Activated CD8-positive, alpha-beta memory T cell treated with anti-CD3 and anti-CD28 coated beads, Interleukin-2, amount 50 U/mL, for 48 hours (primary cell): ENCODE measurements at regions not wholly inside any gene's neighbourhood (a gene's known extent, or its start where the extent isn't known, plus 50 kb on each side); places are given as distances from the start of the nearest gene placed in this dataset.
"Not testable (repeated sequence)": the region's sequence is repeated elsewhere in the genome, so short reads cannot be mapped to it uniquely, and the experiment has no call there.

ENCODE experiments used
- DNase-seq: peaks from one replicate; pipeline ENCODE4 v3.0.0-alpha.2; 2020

DNA sequence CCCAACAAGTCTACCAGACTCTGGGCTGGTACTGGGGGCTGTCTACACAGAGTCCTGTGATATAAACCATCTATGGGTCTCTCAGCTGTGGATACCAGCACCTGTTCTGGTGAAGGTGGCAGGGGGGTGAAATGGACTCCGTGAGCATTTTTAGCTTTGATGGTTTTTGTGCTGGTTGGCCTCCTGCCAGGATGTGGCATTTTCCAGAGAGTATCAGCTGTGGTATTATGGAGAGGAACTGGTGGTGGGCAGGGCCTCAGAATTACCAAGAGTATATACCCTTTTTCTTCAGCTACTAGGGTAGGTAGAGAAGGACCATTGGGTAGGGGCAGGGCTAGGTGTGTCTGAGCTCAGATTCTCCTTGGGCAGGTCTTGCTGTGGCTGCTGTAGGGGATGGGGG is 1920.9 kb upstream of the PCDH20 start:
- DNase-seq: no peak

DNA sequence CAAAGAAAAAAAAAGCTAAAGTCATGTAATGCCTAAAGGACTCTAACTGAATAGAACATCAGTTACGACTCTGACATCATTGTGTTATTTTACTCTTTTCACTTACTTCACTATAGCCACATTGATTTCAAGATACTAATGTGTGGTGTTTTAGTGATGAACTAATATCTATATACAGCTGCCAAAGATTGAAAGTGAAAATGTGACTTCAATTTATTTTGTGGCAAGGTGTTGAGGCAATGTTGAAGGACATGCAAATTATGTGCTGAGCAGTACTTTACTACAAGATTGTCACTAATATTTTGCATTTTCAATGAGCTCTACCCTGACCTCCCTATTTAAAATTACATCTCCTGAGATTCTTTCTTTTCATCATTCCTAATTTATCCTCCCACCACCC is 1911.9 kb upstream of the PCDH20 start:
- no peak for DNase-seq

DNA sequence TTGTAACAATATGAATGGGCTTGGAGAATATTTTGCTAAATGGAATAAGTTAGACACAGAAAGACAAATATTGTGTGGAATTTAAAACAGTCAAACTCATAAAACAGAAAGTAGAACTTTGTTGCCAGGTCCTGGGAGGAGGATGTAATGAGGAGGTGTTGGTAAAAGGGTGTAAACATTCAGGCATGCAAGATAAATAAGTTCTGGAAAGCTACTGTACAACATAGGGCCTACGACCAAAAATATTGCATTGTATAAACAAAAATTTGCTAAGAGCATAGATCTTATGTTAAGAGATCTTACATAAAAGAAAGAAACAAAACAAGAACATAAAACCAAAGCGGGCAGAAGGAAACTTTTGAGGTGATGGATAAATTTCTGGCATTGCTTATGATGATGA is 1907.8 kb upstream of the PCDH20 start:
- DNase-seq: no peak

DNA sequence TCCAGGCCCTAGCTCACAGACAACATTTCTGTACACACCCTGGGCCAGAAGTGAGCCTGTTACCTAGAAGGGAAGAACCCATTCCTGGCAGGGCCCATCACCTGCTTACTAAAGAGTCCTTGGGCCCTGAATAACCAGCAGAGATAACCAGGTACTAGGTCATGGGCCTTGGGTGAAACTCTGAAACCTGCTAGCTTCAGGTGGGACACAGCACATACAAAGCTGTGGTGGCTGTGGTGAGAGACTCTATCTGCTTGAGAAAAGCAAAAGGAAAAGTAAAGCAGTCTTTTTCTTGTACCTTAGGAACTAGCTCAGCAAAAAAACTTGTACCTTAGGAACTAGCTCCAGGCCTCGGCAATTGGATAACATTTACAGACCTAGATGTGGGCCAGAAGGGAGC is 1895.9 kb upstream of the PCDH20 start:
- DNase-seq: no peak

DNA sequence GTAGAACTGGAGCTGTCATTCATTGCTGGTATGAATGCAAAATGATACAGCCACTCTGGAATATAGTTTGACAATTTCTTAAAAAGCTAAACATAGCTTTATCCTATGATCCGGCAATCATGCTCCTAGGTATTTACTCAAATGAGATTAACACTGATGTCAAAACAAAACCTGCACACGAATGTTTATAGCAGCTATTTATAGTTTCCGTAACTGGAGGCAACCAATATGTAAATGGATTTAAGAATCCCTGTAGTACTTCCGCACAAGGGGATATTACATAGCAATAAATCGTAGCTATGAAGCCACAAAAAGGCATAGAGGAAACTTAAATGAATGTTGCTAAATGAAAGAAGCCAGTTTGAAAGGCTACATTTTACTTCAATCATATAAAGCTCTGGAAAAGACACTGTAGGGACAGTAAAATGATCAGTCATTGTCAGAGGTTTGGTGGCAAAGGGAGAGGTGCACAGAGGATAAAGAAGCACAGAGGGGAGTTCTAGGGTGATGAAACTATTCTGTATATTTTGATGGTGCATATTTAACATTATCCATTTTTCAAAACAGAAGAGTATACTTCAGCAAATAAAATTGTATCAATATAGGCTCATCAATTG is 1893.0 kb upstream of the PCDH20 start:
- no peak for DNase-seq

DNA sequence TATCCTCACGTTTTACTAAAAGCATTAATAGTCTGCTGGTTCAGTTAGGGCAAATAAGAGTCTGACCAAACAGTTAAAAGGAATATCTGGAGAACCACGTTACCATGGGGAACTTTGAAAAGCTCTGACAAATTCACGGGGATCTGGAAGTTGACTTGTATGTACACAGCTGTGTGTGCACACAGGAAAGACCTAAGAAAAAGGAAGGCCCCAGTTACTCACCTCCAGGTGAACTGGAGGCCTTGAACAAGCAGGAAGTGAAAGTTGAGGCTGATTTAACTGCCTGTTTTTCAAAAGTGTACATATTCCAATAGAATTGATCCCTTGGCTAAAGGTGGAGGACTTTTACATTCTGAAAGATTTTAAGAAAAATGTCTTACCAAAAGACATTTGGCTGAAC is 1891.6 kb upstream of the PCDH20 start:
- DNase-seq: no peak

DNA sequence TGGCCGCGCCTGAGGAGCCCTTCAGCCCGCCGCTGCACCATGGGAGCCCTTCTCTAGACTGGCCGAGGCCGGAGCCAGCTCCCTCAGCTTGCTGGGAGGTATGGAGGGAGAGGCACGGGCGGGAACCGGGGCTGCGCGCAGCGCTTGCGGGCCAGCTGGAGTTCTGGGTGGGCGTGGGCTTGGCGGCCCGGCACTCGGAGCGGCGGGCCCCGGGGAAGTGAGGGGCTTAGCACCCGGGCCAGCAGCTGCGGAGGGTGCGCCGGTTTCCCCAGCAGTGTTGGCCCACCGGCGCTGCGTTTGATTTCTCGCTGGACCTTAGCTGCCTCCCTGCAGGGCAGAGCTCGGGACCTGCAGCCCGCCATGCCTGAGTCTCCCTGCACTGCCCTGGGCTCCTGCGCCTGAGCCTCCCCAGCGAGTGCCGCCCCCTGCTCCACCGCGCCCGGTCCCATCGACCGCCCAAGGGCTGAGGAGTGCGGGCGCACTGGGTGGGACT is 1890.0 kb upstream of the PCDH20 start:
- DNase-seq: no peak

DNA sequence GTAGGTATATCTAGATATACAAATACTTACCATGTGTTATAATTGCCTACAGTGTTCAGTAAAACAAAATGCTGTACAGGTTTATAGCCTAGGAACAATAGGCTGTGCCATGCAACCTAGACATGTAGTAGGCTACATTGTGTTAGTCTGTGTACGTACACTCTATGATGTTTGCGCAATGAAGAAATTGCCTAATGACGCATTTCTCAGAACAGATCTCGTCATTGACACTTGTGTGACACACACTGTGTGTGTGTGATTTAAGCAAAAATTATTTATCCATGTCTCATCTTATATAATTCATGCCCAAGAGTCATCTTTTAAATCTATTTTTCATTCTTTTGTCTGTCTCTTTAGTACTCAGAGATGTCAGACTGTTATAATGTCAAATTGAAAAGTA is 1888.8 kb upstream of the PCDH20 start:
- no peak for DNase-seq

DNA sequence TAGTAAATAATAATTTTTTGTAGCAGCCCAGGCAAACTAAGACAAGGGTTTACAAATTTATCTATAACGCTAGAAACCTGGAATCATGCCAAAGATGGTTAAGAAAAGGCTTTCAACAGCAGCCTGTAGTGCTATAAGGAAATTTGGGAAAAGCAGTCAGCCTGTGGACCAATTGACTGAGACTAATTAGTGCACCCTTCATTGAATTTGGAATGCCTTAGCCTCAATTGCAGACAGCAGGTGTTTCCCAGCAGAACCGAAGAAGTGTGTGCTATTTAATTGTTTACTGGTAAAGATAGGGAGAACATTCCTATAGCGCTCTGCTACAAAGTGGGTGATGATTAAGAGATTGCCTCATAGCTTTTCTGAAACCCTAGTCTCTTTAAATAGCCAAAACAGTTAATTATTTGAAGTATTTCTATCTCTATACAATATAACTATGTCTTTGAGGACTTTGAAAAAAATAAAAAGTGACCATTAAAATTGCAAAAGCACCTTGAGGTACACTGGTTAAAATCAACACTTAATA is 1884.3 kb upstream of the PCDH20 start:
- DNase-seq: no peak

DNA sequence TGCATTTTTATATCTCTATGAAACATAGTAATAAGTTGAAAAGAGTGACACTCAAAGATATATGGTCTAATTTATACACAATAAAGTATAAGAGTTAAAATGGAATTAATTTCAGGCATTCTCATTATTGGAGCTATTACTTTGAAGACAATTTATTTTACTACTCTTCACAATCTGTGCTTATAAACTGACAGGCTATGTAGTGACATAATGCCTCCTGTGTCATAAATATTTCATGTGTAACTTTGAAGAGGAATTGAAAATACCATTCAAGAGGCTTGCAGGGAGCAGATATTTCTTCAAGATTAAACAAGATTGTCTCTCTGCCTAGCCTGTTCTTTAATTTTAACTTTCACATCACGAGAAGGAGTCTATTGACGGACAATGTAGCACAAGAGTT is 1881.5 kb upstream of the PCDH20 start:
- no peak for DNase-seq

DNA sequence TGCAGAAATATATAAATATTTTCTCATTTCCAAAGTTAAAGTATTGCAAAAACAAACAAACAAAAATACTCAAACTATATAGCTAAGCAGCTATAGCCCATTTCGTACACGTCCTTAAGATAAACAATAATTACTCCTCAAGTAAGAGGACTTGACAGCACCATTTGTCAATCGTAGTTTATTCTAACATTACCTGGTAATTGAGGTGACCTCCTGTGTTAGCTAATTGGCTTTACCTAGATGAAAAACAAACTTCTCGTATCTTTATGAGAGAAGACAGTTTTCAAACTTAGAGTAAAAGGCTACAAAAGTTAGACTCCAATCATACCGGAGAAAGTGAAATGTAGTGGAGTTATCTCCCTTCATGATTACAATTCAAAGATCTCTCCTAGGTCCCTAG is 1876.1 kb upstream of the PCDH20 start:
- DNase-seq: no peak

DNA sequence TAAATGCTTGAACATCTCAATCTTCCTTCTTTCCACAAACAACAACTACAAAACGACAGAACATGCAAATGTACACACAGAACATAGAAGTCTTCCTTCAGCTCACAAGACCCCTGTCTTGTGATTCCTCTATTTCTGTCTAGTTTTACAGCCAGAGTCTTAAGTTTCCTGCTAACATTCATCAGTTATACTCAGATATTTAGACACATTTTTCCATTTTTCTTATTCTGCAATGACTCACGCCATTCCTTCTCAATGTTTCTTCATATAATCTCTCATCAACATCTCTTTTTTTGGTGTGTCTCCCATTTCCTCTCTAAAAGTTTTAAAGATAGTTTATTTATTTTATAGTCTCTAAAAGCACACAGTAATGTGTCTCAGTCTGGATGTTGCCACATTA is 1872.9 kb upstream of the PCDH20 start:
- no peak for DNase-seq

DNA sequence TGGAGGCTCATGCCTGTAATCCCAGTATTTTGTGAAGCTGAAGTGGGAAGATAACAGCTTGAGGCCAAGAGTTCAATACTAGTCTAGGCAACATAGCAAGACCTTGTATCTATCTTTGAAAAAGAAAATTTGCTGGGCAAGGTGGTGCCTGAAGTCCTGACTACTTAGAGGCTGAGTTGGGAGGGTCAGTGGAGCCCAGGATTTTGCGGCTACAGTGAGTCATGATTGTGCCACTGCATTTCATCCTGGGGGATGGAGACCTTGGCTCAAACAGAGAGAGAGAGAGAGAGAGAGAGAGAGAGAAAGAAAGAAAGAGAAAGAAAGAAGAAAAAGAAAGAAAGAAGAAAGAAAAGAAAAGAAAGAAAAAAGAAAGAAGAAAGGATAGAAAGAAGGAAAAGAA is 1872.3 kb upstream of the PCDH20 start:
- DNase-seq: no peak

DNA sequence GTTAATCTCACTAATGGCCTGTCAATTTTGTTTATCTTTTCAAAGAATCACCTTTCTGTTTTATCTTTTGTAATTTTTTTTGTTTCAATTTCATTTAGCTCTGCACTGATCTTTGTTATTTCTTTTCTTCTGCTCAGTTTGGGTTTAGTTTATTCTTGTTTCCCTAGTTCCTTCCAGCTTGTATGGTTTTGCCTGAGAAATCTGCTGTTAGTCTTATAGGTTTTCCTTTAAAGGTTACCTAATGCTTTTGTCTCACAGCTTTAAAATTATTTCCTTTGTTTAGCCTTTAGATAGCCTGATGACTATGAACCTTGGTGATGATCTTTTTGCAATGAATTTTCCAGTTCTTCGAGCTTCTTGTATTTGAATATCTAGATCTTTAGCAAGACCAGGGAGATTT is 1869.8 kb upstream of the PCDH20 start:
- DNase-seq: no peak

DNA sequence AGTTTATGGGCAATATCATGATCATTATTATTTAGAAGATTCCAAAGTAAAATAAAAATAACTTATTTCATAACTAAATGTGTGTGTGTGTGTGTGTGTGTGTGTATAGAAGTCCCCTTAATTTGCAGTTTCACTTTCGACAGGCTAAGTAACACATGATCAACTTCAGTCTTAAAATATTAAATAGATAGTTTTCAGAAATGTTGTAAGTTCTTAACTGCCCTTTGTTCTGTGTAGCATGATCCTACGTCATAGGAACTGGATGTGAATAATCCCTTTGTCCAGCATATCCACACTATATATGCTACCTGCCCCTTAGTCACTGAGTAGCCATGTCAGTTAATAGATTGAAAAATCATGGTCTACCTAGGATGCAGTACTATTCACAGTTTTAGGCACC is 1863.5 kb upstream of the PCDH20 start:
- DNase-seq: no peak

DNA sequence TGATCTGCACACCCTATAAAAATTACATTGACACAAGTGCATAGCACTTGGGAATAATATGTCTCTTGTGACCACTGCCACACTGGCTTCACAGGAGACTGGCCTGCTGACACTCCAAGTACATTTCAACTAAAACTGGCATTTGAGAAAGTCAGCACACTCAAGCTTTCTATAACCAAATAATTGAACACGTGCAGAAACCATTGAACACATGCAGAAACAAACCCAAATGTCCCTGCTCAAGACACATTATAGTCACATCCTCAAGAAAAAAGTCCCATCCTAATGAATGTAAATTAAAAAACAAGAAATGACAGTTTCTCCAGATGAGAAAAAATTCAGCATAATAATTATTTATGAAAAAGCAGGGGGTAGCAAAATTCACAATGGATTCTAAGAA is 1859.1 kb upstream of the PCDH20 start:
- no peak for DNase-seq

DNA sequence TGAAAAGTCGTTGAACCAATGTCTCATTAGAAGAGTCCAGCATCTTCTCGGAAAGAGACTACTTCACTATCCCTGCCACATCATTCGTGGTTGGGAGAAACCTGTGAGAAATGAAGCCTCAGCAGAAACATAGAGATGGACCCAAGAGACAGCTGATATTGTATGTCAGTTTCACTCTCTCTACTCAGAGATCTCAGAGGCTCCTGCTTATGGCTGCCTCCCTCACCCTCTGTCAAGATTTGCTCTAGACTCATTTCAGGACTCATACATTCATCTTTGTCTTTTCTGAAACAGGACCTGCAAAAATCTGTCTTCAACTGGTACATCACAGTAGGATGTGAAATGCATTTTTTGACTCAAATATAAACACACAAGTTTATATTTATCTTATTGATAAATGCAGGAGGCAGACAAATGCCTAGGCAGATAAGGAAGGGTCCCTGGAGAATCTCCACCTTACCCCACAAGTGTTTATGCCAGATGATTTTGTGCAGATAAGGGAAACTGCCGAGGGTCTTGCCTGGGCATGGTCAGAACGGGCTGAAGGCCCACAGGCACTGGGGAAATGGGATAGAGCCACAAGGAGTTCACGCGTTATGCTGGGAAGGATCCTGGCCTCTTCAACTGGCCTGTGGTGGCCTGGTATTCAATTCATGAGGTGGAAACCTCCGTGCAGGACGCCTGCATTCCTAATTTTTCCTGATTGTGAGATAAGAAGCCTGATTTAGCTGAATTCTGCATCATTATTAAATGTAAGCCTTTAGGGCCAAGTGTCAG is 1834.0 kb upstream of the PCDH20 start:
- no peak for DNase-seq

DNA sequence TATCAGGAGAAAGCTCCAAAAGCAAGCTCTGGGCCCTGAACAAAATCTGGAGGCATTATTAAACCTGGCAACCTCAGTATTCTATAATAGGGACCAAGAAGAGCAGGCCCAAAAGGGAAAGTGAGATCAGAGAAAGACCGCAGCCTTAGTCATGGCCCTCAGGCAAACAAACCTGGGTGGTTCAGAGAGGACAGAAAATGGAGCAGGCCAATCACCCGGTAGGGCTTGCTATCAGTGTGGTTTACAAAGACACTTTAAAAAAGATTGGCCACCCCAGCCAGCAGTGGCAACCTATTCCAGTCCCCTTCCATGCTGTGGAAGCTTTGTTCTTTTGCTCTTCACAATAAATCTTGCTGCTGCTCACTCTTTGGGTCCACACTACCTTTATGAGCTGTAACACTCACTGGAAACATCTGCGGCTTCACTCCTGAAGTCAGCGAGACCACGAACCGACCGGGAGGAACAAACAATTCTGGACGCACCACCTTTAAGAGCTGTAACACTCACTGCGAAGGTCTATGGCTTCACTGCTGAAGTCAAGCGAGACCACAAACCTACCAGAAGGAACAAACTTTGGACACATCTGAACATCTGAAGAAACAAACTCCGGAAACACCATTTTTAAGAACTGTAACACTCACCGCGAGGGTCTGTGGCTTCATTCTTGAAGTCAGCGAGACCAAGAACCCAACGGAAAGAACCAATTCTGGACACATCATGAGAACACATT is 1821.2 kb upstream of the PCDH20 start:
- DNase-seq: not testable (repeated sequence)

DNA sequence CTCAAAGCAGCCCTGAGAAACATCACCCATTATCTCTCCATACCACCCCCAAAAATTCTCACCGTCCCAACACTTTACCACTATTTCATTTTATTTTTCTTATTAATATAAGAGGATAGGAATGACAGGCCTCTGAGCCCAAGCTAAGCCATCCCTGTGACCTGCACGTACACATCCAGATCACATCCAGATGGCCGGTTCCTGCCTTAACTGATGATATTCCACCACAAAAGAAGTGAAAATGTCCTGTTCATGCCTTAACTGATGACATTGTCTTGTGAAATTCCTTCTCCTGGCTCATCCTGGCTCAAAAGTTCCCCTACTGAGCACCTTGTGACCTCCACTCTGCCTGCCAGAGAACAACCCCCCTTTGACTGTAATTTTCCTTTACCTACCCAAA is 1802.9 kb upstream of the PCDH20 start:
- not testable (repeated sequence) for DNase-seq

DNA sequence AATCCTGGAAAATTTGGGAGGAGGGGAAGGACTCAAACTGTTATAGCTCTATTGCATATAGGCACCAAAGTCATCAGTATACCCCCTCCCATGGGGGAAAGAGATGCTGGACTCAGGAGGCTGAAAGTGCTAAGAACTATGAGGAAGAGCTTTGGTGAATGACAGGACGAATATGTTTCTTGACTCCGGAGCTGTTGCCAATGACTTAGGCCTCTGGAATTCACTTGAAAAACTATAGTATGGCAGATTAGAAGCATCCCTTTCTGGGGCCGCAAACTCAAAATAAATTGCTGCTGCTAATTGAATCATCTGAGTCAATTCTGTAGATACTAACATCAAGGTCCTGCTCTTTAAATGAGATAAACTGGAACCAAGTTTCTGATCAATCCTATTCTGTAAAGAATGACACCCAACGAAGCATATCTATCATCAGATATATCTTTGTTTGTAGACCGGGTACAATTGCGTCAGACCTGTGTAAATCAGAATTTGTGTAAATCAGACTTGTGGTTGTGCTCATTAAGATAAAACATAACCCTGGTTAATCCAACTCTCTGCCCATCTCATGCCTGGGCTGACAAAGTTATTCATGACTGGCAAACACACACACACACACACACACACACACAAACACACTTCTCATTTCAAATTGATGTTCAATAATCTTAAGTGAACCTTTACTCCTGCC is 1793.8 kb upstream of the PCDH20 start:
- no peak for DNase-seq

DNA sequence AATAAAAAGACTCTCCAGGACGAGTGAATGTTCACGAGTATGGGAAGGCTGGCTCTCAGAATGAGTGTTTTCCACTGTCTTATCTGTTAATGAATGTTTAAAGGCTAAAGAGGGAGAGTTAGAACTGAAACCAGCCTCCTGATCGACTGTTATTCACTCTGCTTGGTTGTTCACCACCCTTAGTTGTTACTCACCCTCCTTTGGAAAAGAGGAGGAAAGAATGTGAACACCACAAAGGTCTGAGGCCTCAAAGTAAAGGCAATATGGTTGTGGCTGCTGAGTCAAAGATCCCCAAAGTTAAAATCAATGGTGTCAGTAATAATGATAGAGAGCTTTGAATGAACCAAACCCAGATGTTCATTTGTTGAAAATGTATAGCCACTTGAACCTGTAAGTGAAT is 1793.2 kb upstream of the PCDH20 start:
- DNase-seq: no peak

DNA sequence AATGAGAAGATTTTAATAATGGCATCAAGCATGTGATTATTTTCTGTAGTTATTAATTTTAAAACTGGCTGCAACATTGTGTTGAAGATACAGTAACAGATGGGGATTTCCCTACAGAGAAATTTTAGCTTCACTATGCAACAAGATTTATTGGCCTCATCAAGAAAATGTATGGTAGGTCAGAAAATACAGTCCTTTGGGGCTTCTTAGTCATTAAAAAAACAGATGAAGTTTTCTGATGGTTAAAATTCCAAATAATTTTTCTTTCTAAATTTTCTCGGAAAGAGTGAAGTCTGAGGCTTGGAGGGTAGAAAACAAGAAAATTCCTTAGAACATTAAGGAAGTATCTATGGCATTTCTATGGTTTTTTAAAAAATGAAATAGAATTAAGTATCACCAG is 1790.8 kb upstream of the PCDH20 start:
- no peak for DNase-seq

DNA sequence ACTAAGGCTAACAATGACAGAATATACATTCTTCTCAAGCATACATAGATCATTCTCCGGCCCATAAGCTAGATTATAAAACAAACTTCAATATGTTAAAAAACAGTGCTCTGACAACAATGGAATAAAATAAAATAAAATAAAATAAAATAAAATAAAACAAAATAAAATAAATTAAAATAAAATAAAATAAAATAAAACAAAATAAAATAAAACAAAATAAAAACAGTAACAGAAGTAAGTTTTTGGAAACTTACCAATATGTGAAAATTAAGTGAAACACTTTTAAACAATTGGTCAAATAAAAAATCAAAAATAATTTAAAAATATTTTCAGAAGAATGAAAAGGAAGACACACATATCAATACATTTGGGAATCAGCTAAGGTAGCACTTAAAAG is 1785.8 kb upstream of the PCDH20 start:
- no peak for DNase-seq
